GM12878 (cell line): ENCODE measurements at regions not wholly inside any gene's neighbourhood (a gene's known extent, or its start where the extent isn't known, plus 50 kb on each side); places are given as distances from the start of the nearest gene placed in this dataset.

Source experiments
- ATAC-seq: fragments of 200-7000 bp; cut with Tn5 transposase; 3 replicates; pipeline ENCODE4 v1.9.1; 2020; ENCODE audit warnings: mild to moderate bottlenecking, moderate library complexity
- BruUV-seq: library from RNA; stranded (reverse); fragments of 400-500 nt; replicated peaks from 2 replicates; lab custom pipeline; 2021; lab: Mats Ljungman, UMichigan
- CTCF ChIA-PET: fragments of 300-600 bp; sonication (Branson Sonifier 250); formaldehyde crosslinking; extraction: SDS; loops from one replicate; lab custom pipeline; 2021; ENCODE audit warnings: inconsistent platforms; lab: Yijun Ruan, JAX
- POLR2A ChIA-PET: fragments of 350-600 bp; formaldehyde crosslinking; extraction: SDS; loops from one replicate; lab custom pipeline; 2021; ENCODE audit warnings: inconsistent platforms; lab: Charles Lee
- RAD21 ChIA-PET: fragments of 300-600 bp; sonication (Branson Sonifier 250); formaldehyde crosslinking; loops from one replicate; lab custom pipeline; 2023; ENCODE audit warnings: antibody characterized with exemption; ENCODE audit not compliant: unreplicated experiment; lab: Charles Lee
- SMC1A ChIA-PET: fragments of 300-600 bp; sonication (Branson Sonifier 250); formaldehyde crosslinking; loops from one replicate; lab custom pipeline; 2023; ENCODE audit not compliant: unreplicated experiment, uncharacterized antibody; lab: Charles Lee
- DNase-seq: peaks from one replicate; pipeline ENCODE4 v3.0.0-alpha.2; 2011; ENCODE audit warnings: low read depth, low spot score
- FAIRE-seq: peaks from 3 replicates; lab custom pipeline; 2011; peaks lifted over from hg19 to GRCh38; lab: Jason Lieb, UNC
- H2AFZ ChIP-seq: 2 replicates; pipeline ENCODE4 v1.6.0; 2011; ENCODE audit warnings: low read depth, low read length, control low read depth; ENCODE audit not compliant: control insufficient read depth
- H3K27ac ChIP-seq: 2 replicates; pipeline ENCODE4 v1.5.1; 2011; ENCODE audit warnings: control low read depth; ENCODE audit not compliant: control insufficient read depth, insufficient read depth
- H3K27me3 ChIP-seq, 2 experiments: replicated peaks in 1 of 2; 2 replicates each; pipeline versions ENCODE4 v1.6.0 to v1.6.1; 2011; ENCODE audit warnings: low read length in 1 of 2; ENCODE audit not compliant: control insufficient read depth in 2 of 2, insufficient read depth in 2 of 2
- H3K36me3 ChIP-seq, 2 experiments: 2 replicates each; pipeline ENCODE4 v1.5.1; 2011; ENCODE audit warnings: low read length in 1 of 2; ENCODE audit not compliant: control insufficient read depth in 2 of 2, insufficient read depth in 2 of 2
- H3K4me1 ChIP-seq: 2 replicates; pipeline ENCODE4 v1.6.1; 2011; ENCODE audit warnings: mild to moderate bottlenecking, low read length, moderate library complexity, mixed read lengths; ENCODE audit not compliant: control insufficient read depth, insufficient read depth
- H3K4me2 ChIP-seq: 2 replicates; pipeline ENCODE4 v1.6.0; 2011; ENCODE audit warnings: control low read depth; ENCODE audit not compliant: control insufficient read depth, insufficient read depth
- H3K4me3 ChIP-seq: fragments of 200-600 bp; sonication (generic); 2 replicates; pipeline ENCODE4 v1.5.1; 2016
- H3K79me2 ChIP-seq: 2 replicates; pipeline ENCODE4 v1.6.0; 2011; ENCODE audit warnings: low read length; ENCODE audit not compliant: control insufficient read depth, insufficient read depth
- H3K9ac ChIP-seq: 2 replicates; pipeline ENCODE4 v1.8.0; 2011; ENCODE audit warnings: low read length, control low read depth, mixed read lengths; ENCODE audit not compliant: control insufficient read depth, insufficient read depth
- H3K9me3 ChIP-seq: replicated peaks from 3 replicates; pipeline ENCODE4 v1.5.1; 2011; ENCODE audit warnings: mild to moderate bottlenecking, low read length; ENCODE audit not compliant: control insufficient read depth, insufficient read depth
- H4K20me1 ChIP-seq: 2 replicates; pipeline ENCODE4 v1.6.0; 2011; ENCODE audit not compliant: control insufficient read depth, insufficient read depth
- ATF2 ChIP-seq: IDR thresholded peaks from 2 replicates; pipeline ENCODE4 v1.6.1; 2012; ENCODE audit warnings: low read length, inconsistent platforms
- CHD4 ChIP-seq: fragments of 200-600 bp; sonication (generic); IDR thresholded peaks from 2 replicates; pipeline ENCODE4 v1.6.1; 2016; ENCODE audit warnings: mild to moderate bottlenecking
- HCFC1 ChIP-seq: fragments of 150-350 bp; IDR thresholded peaks from 2 replicates; pipeline ENCODE4 v1.6.1; 2014; ENCODE audit warnings: low read length
- NFYB ChIP-seq: IDR thresholded peaks from 2 replicates; pipeline ENCODE4 v1.6.1; 2011; ENCODE audit warnings: low read depth, mild to moderate bottlenecking, low read length, improper control_type of control experiment, moderate library complexity; ENCODE audit not compliant: insufficient read depth
- RCOR1 ChIP-seq: conservative IDR thresholded peaks from 2 replicates; pipeline ENCODE4 v1.6.1; 2012; ENCODE audit warnings: low read depth, low read length, improper control_type of control experiment
- RELB ChIP-seq: fragments of 450-650 bp; IDR thresholded peaks from 2 replicates; pipeline ENCODE4 v1.6.1; 2017; ENCODE audit warnings: low read depth, mild to moderate bottlenecking, moderate library complexity
- SREBF2 ChIP-seq: IDR thresholded peaks from 2 replicates; pipeline ENCODE4 v1.6.1; 2012; ENCODE audit warnings: mild to moderate bottlenecking, low read length
- ZBTB33 ChIP-seq: fragments of 450-650 bp; IDR thresholded peaks from 2 replicates; pipeline ENCODE4 v1.6.1; 2017; ENCODE audit warnings: mild to moderate bottlenecking
- WGBS: methylation state at CpG from one replicate; pipeline ENCODE4 v1.1.6; 2016; ENCODE audit warnings: low lambda C conversion rate; ENCODE audit not compliant: insufficient replicate concordance, insufficient coverage; ENCODE audit errors: missing lambda C conversion rate; 5-methylcytosine and 5-hydroxymethylcytosine counted together
- in situ Hi-C: fragments of 300-500 bp; cut with MboI; formaldehyde crosslinking; loops from 9 replicates; pipeline ENCODE4 v1.14.3; 2018; ENCODE audit warnings: mixed read lengths
- intact Hi-C: fragments of 100-400 bp; cut with micrococcal nuclease; formaldehyde crosslinking; loops from one replicate; pipeline ENCODE4 v1.14.2; 2022; ENCODE audit not compliant: unreplicated experiment

- no peak for TF ChIP-seq RCOR1
Measured at GRCh38 chr15:29538044-29538443, 268.4 kb upstream of the NSMCE3 start (continued).

- TF ChIP-seq RELB: no peak
- TF ChIP-seq CHD4: no peak
- no peak for TF ChIP-seq ATF2
- TF ChIP-seq NFYB: peak; percentile 51; the same call in 1 of the 2 replicates
- no peak for TF ChIP-seq ZBTB33
- TF ChIP-seq HCFC1: no peak
- no peak for TF ChIP-seq SREBF2
- no peaks in the 10 kb centered on the region for H3K36me3 ChIP-seq
- FAIRE-seq (no peak), DNase-seq (no peak), ATAC-seq (no peak)
- no TSS peak for BruUV-seq
- 25% methylated on average over 3 of the region's 3 CpGs for WGBS
- intact Hi-C loops: no loop called here
- H3K9me3 ChIP-seq: no peaks in the 10 kb centered on the region
- no peaks in the 10 kb centered on the region for H4K20me1 ChIP-seq
- SMC1A ChIA-PET: no interaction called here
- CTCF ChIA-PET: no interaction called here
- H3K27me3 ChIP-seq: no peaks in the 10 kb centered on the region; a peak in 1 of 4 replicates
- no peak overlapping the region for H2AFZ ChIP-seq
- no peak overlapping the region for H3K4me3 ChIP-seq
- in situ Hi-C loops: no loop called here
- H3K27ac ChIP-seq: no peak overlapping the region
- H3K4me1 ChIP-seq: no peaks in the 10 kb centered on the region
- H3K79me2 ChIP-seq: no peaks in the 10 kb centered on the region
- RAD21 ChIA-PET: no interaction called here
- POLR2A ChIA-PET: no interaction called here
- no peak overlapping the region for H3K4me2 ChIP-seq
- no peak overlapping the region for H3K9ac ChIP-seq
Measured at GRCh38 chr15:29535952-29536351, 266.3 kb upstream of the NSMCE3 start.
